Endometrium (tissue), 2 donors: ENCODE measurements at regions not wholly inside any gene's neighbourhood (a gene's known extent, or its start where the extent isn't known, plus 50 kb on each side); places are given as distances from the start of the nearest gene placed in this dataset.

Source experiments
- FAIRE-seq: peaks from 2 replicates; lab custom pipeline; 2012; peaks lifted over from hg19 to GRCh38; lab: Jason Lieb, UNC
- donor health status: control.
- donor health status: control.

DNA sequence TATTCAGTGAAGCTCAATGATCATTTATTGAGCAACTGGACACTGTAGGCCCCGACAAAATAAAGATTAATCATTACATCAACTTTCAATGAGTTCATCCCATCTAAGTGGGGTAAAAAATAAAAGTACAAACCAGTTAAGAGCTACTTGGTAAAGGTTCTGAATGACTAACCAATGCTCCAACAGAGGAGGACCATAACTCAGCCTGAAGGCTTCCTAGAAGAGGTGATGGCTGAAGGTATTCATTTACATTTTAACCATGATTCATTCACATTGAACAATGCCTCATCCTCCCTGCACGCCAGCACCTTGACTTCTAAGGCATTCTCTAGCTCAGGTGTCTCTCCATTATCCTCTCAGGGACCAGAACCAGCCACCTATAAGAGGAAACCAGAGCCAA, 201.4 kb downstream of the ZNF462 start:
- no peak for FAIRE-seq

DNA sequence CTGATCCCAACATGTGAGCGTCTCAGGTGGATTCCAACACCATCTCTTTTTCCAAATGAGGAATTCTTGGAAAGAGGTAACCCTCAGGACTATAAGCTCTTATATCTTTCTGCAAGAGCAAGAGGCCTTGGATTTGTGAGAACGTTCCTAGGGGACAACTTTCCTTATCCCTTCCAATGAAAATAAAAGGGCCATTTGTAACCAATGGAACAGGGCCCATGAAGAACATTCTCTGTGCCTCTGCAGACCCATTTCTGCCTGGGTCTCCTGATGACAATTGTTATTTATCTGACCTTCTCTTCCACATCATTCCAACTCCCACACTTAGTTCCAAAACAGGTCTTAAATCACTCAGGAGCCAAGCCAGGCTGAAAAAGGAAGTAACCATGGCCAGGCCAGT, 202.6 kb downstream of the ZNF462 start:
- no peak for FAIRE-seq

DNA sequence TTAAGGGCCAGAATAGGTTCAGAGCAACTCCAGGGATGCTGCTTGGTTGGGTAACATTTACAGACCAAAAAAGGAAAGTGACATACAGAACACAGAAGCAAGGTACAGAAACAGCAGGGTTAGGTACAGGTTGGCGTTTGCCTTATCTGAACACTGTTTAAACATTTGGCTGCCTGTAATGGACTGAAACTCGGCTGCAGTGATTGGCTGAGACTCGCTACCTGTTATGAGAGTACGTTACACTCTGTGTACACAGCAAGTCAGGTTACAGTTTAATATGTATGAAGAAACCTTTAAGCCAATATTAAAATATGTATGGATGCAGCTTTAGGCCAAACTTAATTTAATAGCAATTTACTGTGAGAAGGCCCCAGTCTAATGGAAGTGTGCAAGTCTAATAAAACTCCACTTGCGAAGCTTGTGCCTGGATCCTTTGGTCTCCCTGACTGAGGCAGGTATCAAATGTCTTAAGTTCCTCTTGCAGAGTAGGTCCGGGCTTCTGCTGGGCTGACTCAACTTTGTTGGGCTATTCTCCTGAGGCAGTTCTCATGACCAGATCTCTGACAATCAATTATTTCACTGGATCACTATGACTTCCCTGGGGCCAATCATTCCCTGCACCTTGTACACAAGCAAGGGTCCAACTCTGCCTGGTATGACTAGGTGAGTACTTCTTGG, 204.9 kb downstream of the ZNF462 start:
- no peak for FAIRE-seq

DNA sequence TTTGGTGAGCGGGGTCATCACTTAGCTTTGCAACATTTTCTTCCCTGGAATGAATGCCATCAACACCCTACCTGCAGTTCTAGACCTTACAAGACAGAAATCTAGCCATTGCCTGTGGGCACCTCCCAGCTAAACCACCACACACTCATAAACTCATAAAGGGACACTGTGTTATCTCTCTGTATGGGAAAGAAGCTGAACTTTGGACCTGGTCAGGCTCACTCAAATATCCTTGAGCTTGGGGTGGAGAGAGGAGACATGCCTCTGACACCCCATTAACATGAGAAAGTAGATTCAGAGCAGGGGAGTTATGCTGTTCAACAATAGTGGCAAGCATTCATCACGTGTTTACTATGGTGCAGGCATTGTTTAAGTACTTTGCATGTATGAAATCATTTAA, 205.6 kb downstream of the ZNF462 start:
- FAIRE-seq: no peak

DNA sequence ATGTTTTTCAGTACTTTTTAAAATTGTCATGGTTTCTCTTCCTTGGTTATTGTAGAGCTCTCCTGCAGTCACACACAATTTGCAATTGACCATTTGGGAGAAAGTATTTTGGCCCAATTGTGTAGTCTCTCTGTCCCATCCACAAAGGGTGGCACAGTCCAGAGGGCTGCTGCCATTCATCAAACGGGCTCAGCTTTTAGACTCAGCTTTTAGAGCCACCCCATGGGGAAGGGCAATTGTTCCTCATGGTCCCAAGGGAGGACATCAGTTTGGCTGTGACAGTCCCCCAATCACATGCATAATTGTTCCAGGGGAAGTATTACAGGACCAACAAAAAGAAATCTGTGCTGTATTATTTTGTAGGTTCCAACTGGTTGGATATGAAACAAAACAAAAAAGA, 207.6 kb downstream of the ZNF462 start:
- no peak for FAIRE-seq

DNA sequence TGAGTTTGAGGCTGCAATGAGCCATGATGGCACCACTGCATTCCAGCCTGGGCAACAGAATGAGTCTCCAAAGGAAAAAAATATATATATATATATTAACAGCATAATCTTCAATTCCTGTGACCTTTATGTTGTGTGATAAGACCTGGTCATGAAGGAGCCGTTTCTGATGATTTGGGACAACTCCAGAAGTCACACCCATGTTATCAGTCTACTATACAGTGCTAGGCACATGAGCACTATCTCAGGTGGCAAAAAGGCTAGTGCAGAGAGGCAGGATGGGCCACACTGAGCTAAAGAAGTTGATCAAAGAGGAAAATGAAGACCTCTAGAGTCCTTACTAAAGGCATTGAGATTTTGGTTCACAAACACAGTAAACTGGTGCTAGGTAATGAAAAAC, 205.0 kb upstream of the RAD23B start:
- no peak for FAIRE-seq

DNA sequence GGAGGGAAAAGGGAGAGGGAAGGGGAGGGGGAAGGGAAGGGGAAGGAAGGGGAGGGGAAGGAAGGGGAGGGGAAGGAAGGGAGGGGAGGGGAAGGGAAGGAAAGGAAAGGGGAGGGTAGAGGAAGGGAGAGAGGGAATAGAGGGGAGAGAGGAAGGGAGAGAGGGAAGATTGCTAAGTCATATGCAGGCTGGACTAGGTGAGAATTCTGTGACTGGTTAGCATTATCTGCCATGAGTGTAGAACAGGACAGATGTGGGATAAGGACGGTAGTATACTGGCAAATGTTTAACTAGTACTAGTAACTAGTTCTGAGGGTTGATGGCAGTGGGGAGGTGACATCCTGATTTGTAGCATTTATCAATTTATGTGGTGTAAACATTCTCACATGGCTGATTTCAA, 203.5 kb upstream of the RAD23B start:
- FAIRE-seq: no peak

DNA sequence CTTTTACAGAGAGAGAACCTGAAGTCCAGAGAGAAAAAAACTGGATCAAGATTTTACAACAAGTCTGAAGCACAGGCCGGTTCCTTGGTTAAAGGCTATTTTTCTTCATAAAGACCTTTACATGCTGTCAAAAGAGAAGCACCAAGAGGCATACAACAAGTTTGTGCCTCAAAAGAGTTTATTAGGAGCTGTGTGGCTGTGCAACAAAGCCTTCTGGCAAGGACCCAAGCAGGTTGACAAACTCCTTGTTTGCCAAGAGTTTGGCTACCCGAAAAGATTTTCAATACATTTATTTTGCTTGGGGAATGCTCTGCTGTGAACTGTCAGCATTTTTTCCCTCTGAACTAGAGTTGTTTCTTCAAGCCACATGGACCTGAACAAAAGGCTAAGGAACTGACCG, 202.9 kb upstream of the RAD23B start:
- no peak for FAIRE-seq

DNA sequence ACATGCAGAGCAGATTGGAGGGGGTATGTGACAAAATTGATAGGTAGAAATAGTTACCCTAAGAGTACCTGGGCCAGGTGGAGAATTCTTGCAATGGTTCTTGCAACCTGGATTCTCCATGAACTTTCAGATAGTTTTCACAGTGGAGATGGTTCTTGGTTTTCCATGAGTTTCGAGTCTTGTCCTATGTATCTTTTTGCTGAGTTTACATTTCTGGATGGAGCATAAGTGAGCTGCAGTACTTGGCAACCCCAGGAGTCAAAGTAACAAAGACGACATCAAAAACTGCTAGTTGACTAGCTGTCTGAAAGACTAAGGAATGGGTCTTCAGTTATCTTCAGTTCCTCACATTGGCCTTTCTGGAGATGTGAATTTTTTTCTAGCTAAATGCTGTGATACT, 196.6 kb upstream of the RAD23B start:
- no peak for FAIRE-seq

DNA sequence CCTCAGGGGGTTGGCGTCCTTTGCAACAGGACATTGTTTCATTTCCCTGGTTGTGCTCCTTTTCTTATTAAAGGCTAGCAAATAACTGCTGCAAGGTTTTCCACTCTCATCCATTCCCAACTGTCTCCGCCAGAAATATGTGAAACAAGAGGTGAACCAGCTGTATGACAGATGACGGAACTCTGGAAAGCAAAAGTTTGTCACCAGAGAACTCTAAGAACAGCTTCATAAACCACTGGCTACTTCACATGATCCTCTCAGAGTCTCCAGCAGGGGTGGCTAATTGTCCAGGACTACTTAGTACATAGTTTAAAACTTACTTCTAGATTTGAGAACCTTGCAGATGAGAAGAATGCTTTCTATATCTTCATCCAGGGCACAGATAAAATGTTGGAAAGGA, 195.9 kb upstream of the RAD23B start:
- no peak for FAIRE-seq

DNA sequence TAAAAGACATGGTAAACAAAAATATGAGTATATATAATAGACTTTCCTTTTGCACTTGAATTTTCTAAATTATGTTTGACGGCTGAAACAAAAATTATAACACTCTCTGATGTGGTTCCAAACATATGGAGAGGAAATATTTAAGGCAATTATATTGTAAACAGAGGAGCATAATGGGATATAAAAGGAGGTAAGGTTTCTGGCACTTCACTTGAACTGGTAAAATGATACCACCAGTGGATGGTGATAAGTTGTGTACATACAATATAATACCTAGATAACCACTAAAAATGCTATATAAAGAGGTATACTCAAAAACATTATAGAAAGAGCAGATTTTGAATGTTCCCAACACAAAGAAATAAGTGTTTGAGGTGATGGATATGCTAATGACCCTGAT, 192.9 kb upstream of the RAD23B start:
- no peak for FAIRE-seq

DNA sequence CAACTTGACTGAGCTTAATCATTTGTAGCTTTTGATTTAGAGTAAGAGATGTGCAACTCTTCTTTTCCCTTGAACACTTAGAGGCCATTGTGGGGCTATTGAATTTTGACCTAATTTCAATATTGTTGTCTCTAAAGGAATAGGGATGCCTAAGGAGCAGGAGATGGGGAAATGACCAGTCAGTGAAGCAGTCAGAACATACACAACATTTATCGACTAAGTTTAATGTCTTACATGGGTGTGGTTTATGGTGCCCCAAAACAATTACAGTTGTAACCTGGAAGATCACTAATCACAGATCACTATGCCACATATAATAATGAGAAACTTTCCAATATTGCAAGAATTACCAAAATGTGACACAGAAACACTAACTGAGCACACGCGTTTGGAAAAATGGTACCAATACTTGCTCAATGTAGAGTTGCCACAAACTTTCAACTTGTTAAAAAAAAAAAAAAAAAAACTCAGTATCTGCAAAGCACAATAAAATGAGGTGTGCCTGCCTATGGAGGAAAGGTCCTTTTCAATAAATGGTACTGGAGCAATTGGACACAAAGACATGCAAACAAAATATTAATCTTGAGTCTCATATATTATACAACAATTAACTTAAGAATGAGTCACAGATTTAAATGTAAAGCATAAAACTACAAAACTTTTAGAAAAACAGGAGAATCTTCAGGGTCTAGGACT, 189.6 kb upstream of the RAD23B start:
- no peak for FAIRE-seq

DNA sequence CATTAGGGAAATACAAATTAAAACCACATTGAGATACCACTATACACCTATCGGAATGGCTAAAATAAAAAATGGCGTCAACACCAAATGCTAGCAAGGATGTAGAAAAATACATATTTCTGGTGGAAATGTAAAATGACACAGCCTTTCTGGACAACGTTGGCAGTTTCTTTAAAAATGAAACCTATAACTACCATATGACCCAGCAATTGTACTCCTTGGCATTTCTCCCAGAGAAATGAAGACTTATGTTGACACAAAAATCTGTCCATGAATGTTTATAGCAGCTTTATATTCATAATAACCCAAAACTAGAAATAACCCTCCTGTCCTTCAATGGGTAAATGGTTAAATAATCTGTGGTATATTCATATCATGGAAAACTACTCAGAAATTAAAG, 188.7 kb upstream of the RAD23B start:
- no peak for FAIRE-seq

DNA sequence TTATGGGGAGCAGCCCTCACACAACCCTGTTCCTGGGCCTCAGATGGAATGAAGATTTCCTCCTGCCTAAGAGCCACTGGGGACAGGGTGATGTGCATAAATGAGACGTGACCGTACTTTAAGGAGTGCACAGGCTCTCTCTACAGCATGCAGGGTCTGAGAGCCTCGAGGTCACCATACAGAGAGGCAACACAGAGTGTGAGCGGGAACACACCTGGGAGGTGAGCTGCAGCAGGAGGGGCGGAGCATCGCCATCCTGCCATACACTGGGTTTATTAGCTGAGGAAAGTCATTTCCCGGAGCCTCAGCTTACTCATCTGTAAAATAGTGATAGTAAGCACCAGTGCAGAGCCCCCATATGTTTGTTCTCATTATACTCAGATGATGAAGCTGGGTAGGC, 182.5 kb upstream of the RAD23B start:
- FAIRE-seq: no peak

DNA sequence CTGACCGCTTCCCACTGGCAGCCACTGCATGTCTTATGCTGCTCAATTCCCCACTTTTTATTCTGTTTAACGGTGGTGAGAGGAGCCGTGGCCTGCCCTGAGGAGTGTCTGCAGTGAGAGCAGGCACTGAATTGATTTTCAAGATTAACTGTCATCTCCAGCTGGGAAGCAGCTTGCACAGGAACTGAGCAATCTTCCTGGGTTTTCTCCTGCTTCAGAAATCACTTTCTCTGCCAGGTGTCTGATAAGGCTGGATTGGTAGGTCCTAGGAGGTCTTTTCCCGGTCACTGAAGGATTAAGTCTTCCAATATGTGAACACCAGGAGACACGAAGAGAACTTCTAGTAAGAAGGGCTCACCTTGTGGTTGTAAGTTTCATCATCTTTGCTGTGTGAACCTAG, 181.1 kb upstream of the RAD23B start:
- FAIRE-seq: no peak

DNA sequence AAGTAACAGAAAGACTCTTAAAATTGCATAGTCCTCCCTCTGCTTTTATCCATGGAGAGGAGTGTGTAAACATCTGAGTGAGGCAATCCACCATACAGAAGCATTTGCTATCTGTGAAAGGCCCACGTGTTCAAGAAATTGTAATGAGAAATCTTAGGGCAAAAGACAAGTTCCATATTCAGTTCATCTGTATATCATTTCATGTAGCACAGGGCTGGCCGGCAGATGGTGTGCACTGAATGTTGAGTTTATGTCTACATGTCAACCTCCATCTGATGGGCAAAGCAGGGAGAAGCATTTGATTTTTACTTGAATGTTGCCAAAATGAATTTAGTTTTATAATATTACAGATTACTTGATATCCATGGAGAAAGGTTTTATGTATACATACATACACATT, 179.5 kb upstream of the RAD23B start:
- FAIRE-seq: no peak

DNA sequence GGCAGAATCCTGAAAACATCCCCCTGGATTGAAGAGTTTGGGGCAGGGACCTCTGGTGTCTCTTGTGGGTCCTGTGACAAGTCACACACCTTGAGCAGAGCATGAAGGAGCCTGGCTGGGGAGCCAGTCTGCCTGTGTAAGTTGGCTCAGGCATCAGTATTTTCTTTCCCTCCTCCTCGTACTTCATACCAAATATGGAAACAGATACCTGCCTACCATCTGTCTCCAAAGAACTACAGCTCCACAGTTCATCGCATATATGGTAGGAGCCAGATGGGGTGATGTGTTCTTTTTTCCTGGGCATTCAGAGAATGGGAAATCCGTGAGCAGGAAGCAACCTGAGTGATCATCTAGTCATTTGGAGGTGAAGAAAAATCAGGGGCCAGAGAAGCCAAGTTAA, 177.3 kb upstream of the RAD23B start:
- FAIRE-seq: no peak

DNA sequence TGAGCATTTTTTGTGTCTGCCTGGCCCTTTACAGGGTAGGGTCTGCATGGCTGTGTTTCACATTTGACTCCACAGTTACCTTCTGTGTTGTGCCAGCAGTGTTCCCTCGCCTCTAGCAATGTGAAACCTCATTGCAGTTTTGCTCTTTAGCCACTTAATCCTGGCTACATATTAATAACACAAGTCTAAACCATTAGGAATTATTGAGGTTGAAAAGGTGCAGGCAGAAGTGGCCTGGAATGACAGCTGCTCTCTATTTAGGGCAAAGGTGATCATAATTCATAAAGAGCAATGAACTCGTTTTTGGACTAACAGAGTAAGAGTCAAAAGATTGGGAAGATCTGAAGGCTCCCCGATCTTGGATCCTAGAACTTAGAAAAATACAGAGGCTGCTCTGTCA, 176.7 kb upstream of the RAD23B start:
- no peak for FAIRE-seq

DNA sequence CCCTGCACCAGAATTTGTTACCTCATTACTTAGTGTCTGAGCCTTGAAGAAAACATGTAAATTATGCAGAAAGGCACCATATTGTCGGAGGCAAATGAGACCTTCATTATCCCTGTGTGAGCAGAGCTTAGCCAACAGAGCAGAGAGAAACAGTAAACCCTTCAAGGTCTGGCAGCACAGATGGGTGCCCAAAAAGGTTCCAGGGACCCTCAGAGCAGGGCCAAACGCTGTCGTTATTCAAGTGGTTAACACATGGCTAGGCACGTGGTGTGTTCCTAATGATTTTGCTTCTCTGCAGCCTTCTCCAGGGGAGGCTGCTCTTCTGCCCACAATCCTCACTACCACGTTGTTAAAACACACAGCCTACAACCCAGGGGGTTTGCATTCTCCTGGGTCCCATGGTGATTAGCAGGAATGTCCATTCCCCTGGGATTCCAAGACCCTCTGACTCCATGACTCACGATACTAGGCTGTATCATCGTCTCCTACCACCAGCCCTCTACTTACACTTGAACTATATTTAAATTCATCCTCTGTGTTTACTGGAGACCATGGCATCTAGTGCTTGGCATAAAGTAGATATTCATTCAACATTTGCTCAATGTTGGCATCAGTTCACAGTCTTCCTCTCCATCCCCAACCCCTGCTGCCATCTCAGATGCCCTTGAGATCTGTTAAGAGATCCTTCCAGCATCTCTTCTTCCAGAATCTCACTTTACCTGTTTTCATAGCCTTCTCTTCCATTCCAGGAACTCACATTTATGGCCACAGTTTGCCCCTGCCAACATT, 174.5 kb upstream of the RAD23B start:
- no peak for FAIRE-seq

DNA sequence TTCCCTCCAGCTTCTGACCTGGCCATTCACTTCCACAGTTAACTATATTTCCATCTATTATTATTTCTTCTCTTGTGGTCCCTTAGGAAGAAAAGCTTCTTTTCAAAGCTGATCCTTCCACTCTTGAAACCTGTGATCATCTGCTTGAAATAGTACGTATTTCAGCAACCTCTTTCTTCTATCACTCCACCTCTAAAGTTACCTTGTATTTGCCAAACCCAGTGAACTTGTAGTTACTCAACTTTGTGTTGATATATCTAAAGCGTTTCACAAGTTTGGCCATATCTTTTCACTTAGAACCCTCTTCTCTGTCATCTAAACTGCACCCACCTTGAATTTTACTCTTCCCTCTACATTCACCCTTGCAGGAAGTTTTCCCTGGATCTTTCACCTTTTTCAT, 173.8 kb upstream of the RAD23B start:
- FAIRE-seq: no peak

DNA sequence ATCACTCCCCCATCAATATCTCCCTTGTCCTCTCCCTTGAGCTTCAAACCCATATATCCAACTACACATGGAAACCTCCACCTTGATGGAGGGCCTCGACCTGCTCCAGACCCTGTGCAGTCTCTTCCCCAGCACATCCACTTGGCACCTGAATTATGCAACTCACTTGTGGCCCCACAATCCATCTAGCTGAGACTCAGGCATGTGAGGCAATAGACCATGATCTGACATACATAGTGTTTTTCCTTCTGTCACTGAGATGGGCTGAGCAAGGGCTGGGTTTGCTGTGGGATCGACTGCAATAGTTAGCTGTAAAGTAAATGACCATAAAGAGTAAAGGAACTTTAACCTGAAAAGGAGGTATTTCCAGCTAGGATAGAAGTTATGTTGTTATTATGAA, 172.9 kb upstream of the RAD23B start:
- no peak for FAIRE-seq

DNA sequence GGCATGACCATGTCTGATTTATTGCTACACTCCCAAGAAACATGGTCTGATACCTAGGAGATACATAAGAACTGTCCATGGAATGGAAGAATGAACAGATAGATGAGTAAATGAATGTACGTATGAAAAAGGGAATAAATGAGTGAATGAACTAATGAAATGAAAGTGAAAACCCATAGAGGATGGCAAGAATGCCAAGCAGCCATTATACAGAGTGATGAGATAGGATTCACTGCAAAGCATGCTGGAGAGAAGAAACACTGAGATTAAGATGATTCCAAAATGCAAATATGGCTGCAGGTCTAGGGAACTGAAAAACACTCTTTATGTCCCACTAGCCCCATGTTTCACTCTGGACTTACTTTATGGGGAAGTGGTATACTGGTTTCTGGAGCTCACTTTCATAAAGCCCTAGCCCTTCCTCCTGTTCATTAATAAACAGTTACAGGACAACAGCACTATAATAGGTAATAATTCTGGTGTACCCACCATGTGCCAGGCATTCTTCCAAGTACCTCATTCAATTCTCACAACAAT, 170.3 kb upstream of the RAD23B start:
- no peak for FAIRE-seq
